NCI-H1930 (cell line): ENCODE measurements at regions not wholly inside any gene's neighbourhood (a gene's known extent, or its start where the extent isn't known, plus 50 kb on each side); places are given as distances from the start of the nearest gene placed in this dataset.
A peak's percentile ranks its signal among the peaks of the same experiment; 100 is the strongest.

Source experiments
- DNase-seq, 2 experiments: peaks; one replicate each; lab custom pipeline; 2025; lab: John Stamatoyannopoulos, UW

DNA sequence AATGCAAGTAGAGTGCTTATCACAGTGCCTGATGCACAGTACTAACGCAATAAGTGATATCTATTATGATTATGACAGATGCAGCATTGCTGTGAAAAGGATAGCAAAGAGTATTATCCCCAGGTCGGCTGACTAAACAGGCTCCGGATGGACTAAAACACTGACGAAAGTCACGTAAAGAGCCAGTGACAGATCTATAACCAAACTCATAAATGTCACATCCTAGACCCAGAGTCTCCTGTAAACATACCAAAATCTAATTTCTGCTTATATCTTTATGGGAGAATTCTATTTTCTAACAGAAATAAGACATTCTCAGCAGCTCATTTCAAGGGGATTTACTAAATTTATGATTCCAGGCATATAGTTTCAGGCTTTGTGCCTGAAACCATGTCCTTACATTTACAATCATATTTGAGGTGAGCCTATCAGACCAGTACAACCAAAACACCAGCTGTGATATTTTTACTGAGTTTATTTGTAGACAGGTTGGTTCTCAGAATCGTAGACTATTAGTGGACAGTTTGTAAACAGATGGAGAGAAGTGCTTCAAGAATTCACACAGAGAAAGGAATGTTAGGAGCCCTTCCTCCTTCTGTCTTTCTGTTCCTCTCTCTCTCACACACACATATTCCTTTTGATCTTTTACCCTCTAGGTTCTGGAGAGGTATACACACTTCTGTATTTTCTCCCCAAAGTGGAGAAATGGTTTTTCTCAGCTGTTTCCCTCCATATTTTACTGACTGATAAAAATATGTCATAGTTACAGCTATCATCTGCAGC is 52.4 kb upstream of the WDR26 start:
- no peak for DNase-seq

DNA sequence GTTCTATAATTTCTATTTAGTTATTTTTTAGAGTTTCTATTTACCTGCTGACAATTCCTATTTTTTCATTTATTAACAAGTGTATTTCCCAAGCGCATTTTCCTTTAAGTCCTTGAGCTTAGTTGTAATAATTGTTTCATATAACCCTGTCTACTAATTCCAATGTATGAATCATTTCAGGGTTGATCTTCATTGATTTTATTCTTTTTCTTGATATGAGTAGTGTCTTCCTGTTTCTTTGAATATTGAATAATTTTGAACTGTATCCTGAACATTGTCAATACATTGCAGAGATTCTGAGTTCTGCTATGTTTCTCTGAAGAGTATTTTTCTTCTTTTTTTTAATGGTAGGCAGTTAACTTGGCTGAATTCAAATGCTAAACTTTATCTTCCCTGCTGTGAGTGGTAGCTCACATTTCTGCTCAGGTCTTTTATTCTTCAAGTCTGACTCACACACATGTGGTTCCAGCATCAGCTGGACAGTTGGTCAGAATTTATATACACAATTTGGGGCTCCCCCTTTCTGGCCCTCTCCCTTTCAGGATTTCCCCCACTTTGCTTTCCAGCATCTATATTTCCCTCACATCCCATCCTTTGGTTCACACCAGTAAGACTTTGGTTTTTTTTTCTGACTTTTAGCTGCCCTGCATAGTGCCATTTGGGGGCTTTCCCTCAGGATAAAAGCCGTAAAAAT is 54.4 kb upstream of the WDR26 start:
- no peak for DNase-seq

DNA sequence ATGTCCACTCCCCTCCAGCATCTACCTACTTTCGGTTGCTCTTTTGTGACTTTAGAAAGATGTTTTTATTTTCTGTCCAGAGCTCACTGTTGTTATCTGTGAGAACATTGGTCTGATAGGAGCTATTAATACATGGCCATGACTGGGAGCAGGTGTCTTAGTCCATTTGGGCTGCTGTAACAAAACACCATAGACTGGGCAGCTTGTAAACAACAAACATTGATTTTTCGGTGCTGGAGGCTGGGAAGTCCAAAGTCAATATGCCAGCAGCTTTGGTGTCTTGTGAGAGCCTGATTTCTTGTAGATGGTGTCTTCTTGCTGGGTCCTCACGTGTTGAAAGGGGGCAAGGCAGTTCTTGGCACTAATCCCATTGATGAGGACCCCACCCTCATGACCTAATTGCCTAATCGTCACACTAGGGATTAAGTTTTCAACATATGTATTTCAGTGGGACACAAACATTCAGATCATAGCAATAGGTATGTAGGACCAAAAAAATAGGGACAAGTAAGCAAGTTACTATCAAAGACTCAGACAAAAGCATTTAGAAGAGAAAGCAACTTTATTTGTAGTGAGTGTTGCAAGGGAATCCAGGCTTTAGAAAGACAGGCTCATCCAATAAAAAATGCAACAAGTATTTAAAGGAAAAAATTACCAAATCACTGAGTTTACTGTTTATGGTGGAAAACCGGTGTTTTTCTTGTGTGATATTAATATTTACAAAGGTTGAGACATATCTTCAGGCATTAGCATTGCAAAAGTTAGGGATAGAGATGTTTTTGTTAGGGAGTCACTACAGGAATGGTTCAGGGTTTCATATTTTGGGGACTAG is 55.2 kb upstream of the WDR26 start:
- no peak for DNase-seq

DNA sequence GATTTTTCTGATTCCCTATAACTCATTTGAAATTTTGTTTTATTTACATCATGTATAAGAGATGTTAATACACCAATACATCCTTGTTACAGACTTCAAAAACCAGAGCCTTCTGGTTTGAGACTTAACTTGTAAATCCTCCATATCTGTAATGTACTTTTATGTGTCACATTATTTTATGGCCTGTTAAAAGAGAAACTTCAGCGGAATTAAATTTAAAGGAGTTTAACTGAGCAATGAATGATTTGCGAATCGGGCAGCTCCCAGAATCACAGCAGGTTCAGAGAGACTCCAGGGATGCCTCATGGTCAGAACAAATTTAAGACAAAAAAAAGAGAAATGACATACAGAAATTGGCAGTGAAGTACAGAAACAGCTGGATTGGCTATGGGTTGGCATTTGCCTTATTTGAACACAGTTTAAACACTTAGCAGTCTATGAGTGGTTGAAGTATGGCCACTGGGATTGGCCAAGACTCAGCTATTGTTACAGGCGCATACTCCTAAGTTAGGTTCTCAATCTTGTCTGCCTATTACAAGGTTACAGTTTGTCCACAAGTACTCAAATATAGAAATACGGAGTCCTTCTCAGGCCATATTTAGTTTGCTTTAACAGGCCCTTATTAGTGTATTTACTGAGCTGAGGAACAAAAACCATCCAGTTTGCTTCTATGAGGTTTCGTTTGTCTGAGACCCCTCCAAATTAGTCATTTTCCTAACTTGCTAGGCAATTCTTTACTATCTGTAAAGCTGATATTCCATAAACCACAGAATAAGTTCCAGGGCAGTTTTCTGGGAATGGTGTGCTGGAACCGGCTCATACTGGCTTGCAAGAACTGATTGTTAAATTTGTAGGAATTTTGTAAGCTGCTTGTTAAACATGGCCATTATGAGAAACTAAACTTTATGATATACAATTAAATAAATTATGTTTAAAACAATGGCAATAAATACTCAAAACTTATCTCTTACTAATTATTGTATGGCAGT is 56.2 kb upstream of the WDR26 start:
- no peak for DNase-seq

DNA sequence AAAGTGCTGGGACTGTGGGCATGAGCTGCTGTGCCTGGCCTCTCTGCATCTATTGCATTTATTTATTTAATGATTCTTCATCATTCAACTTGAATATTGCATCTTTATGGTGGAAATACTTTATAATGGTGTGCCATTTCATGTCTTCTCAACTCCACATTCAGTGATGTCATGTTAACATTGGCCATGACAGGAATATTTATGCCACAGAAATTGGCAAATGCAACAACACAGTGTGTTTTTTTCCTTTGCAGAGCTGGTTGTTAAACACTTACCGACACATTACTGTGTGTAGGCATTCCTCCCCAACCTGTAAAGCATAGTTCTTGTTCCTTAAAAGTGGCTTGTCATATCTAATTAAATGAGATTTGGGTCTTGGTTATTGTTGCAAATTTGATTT is 57.4 kb upstream of the WDR26 start:
- no peak for DNase-seq

DNA sequence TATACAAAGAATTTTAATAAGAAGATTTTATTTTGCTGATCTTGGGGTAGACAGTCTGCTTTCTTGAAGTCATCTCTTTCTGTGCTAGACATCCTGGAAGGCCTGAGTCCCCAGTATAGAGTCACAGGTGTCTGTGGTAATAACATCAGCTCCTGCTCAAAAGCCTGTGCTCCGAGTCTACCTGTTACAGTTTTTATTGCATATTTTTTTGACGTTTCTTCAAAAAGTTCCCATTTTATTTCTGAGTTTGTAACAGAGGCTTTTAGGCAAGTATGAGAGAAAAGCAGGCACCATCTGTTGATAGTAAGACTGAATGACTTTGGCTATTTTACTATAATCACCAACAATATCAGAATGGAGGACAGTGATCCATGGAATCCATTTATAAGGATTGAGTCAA is 58.0 kb upstream of the WDR26 start:
- DNase-seq: no peak

DNA sequence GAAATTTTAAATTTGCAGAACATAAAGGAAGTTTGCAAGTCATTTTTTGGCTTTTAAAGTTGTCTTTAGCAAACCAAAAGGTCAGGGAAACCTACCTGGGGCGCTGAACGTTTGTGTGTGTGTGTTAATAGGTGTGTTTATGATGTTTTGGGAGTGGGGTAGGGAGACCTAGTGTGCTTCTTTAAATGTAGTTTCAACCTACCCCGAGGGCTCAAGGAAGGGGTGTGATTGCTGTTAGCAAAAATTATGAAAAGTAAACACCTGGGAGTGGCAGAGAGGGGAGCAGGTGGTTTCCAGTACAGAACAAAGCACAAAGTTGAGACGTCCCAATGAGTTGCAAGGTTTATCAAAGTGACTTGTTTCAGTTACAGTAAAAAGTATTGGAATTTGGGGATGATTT is 58.7 kb upstream of the WDR26 start:
- no peak for DNase-seq

DNA sequence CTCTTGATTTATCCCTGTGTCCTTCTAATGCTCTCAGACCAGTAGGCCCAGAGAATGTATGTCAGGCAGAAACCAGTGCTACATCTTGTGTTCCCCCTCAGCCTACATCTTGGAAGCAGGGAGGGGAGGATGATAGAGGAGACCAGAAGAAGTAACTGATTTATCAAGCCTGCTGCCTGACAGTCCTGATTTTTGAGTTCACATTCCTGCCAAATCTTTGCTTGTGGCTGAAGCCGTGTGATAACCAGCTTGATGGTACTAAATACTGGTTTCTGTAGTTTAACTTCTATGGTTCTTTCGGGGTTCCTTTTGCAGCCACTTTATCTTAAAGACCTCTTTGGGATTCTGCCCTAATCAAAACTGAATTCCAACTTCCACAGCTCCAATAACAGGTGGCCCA is 59.7 kb upstream of the WDR26 start:
- DNase-seq: no peak

DNA sequence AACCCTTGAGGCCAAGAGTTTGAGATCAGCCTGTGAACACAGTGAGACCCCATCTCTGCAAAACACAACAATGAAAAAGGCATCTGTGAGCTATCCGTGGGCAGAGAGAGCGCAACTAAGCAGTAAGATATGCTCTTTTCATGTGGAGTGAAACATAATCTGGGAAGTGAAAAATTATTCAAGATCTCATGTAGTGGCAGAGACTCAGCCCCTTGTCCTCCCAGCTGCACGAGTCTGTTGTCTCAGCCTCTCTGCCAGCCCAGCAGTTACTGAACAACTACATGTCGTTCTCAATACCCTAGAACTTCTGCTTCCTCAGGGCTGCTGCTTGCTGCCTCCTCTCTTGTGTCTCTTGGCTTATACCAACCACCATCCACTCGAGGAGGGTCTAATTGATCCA is 61.3 kb upstream of the WDR26 start:
- DNase-seq: no peak

DNA sequence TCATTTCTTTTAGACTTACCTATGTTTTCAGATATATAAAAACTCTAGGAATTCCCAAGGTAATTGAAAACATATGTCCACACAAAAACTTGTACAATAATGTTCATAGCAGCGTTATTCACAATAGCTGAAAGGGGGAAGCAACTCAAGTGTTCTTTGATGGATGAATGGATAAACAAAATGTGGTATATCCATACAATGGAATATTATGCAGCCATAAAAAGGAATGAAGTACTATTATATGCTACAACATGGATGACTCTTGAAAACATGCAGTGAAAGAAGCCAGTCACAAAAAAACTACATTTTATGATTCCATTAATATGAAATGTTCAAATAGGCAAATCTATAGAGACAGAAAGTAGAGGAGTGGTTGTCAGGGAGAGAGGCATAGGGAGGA is 62.2 kb upstream of the WDR26 start:
- DNase-seq: no peak

DNA sequence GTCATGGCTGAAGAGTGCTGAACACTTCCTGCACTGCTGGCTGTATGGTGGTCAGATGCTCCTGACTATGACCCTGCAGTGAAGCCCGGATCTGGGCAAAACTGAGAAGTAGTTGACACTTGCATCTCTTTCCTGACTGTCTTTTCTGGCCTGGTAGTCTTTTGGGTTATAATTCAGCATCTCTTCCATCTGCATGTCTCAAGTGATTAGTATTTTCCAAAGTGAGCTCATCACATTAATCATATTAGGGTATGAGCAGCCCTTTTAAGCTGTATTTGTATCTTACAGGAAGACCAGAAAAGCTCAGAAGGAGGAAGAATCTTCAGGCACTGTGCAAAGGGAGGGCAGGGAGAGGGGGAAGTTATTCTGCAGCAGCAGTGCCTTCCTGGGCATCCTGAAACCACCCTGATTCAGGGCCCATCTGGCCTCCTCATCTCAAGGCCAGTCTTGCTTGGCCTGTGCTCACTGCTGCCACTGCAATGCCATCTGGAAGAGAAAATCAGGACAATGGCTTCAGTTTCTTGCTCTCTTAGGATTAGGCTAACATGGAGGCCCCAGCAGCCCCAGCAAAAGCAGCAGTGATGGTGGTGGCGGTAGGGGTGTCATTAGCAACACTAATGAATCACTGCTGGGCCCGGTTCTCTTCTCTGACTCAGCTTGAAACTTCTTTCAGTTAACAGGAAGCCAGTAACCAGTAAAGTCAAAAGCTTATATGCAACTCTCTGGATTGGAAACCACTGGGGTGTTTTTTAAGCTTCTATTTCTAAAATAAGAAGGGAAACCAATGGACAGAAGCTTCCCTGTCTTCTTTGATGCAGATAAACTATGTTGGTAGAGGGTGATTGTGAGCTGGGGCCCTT is 63.3 kb upstream of the WDR26 start:
- no peak for DNase-seq

DNA sequence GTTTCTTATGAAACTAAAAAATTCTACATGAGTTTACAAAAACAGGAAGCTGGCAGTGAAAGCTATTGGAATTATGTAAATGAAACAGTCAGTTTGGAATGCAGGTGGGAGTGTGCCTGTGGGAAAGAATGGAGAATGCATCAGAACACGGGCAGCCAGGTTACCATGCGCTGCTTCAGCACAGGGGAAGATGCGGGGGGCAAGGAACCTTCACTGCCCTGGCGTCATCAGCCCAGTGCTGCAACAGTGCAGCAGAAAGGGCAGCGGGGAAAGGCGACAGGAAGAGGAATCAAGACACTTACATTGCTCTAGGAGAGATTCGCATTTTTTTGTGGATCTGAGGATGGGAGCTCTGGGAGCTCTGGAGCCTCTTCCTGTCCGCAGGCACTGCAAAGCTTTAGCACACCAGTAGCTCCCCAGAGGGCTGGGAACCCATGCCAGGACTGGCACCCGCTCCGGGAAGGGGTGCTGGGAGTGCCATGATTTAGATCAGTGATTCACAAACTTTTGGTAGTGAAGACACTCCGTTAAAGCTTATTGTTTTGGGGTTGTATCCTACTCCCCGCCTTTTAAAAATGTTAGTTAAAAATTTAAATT is 64.1 kb upstream of the WDR26 start:
- DNase-seq: no peak

DNA sequence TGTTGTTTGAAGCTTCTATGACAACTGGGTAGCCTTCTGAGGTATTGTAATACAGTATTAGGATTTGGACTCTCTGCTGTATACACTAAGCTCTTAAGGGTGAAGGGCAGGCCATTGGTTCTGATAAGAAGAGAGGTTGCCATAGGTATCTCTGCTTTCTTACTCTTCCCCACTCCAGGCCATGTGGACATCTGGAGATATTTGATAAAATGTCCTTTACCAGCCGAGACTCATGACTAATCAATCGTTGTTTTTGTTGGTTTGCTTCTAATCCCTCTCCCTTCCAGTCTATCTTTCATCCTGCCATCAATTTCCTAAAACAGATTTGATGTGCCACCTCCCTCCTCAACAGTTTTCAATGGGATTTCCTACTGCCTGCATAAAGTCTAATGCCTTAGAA is 64.6 kb upstream of the WDR26 start:
- DNase-seq: no peak

DNA sequence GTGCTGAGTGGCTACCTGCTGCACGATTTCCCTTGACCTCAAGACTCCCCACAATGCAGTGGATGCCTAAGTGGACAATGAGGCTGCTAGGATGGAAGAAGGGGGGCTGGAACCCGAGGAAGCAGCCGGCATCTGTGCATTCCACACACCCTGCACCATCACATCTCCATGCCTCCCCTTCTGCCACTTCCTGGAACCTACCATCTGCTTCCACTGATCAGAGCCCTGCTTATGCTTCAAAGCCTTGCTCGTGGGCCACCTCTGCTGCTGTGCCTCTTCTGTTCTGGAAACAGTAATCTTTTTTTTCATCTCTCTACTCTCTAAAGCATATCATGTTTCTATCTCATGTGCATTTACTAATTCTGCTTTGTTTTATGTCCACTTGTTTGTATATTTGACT is 66.2 kb upstream of the WDR26 start:
- no peak for DNase-seq

DNA sequence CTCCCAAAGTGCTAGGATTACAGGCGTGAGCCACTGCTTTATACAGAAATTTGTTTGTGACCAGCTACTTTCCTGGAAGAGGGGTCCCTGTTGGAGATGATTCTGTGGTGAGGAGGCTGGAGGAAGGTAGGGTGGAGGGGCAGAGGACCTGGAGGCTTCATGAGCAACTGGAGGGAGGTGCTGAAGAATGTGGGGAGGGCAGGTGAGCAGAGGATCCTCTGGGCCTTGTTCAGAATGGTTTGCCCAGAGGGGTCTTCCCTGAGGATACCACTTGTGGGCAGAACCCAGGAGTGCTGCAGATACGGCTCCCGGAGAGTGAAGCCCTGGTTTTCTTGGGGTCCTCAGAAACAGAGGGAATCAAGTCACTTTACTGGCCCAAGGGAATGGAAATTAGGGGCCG is 67.2 kb upstream of the WDR26 start:
- no peak for DNase-seq

DNA sequence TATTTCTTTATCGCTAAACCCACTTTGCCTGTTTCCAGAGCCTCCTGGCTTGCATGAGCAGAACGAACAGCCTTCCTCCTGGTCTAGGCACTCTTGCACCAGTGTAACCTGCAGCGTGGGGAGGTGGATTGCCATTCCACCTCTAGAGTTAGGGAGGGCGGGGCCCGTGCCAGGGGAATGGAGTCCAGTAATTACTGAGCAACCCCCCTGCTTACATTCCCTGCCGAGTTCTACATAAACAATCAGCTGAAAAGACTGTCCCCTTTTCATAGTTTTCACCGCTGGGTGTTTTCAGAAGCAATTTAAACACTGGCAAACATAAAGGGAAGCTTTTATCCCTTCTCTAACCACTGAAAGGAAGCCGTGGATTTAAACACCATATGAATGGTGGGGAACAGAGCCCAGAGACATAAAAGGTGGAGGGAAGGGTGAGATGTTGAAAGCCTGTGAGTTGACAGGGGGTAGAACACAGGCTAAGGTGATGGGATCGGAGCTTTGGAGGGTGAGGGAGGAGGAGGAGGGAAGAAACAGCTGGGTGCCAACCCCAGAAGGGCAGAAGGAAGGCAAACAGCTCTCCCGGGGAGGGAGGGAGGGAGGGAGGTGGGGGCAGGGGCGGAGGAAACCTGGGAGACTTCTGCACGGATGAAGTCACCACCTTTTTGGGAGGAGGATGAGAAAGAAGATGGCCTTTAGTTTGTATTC is 68.0 kb upstream of the WDR26 start:
- DNase-seq: no peak

DNA sequence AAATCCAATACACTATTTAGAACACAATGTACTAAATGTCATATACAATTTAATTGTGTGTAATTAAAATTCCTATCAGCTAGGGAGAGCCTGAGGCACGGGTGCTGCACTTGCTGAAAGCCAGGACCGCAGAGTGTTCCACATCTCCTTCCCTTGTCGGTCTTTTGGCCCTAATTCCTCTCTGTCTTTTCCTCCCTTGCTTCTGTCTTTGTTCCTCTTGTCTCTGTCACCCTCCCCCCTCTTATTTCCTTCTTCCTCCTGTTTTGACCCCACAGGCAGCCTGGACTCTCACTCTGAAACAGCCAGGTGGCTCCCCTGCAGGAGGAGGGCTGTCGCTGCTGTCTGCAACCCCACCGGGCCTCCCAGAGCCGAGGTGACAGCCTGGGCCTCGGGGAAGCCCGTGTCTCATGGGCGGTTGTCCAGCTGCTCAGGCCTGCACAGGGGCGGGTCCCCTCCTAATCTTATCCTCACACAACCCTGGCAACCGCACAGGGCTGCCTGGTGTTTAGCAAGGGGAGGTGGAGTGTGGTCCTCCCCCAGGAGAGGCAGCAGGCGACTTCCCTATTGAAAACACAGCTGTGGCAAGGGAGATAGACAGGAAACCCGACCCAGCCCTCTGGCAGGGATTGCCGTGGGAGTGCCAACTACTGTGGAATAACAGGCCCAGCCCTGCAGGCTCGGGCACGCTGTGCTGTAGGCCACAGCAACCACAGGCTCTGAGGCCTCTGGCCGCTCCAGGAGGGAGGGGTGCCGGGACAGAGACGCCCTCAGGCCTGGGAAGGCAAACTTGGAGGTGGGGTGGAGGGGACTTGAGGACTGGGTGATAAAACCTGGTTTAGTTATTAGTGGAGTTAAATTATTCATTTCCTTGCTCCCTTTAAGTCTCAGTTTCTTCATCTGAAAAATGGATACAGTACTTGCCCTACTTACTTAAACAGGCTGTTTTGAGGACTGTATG is 68.8 kb upstream of the WDR26 start:
- DNase-seq: peak; percentile 10 to 35

DNA sequence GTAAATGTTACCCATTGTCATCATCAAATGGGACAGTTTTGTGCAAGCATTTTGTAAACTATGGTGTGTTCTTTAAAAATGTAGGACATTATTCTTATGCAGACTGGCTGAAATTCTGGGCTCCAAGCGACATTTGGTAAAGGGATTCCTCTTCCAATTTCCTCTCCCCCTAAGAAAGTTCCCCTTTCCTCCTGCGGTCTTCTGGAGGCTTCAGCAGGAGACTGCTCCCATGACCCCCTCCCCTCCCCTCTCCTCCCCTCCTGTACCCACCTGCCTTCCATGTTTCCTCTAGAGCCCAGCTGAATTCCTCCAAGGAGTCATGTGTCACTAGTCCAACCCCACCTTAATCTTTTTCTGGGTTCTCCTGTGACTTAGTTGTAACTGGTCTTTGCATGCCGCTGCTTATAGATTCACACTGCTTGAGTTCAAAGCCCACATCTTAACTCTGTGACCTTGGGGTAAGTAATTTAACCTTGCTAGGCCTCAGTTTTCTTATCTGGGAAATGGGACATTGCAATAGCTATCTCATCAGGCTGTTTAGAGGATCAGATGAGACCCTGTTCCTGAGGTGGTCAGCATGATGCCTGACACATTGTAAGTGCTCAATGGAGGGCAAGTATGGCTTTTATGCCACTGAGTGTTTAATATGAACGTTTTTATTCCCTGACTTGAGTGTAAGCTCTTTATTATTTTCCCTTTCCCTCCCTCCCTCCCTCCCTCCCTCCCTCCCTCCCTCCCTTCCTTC is 69.9 kb upstream of the WDR26 start:
- DNase-seq: no peak
